DND-41 (cell line): ENCODE measurements at regions not wholly inside any gene's neighbourhood (a gene's known extent, or its start where the extent isn't known, plus 50 kb on each side); places are given as distances from the start of the nearest gene placed in this dataset.

Experiments used
- ATAC-seq: fragments of 200-7000 bp; cut with Tn5 transposase; 3 replicates; pipeline ENCODE4 v1.9.1; 2021; ENCODE audit warnings: low read depth; ENCODE audit not compliant: insufficient read depth
- DNase-seq: peaks from one replicate; pipeline ENCODE4 v3.0.0-alpha.2; 2020
- H2AFZ ChIP-seq: 2 replicates; pipeline ENCODE4 v1.6.0; 2012; ENCODE audit warnings: low read depth, low read length
- H3K27ac ChIP-seq: 2 replicates; pipeline ENCODE4 v1.5.1; 2012; ENCODE audit warnings: low read length, inconsistent platforms
- H3K27me3 ChIP-seq: fragments of 200-600 bp; sonication (generic); 2 replicates; pipeline ENCODE4 v1.6.0; 2012; ENCODE audit warnings: low read length, mild to moderate bottlenecking, inconsistent platforms; ENCODE audit not compliant: insufficient read depth, poor library complexity
- H3K36me3 ChIP-seq: 2 replicates; pipeline ENCODE4 v1.5.1; 2012; ENCODE audit warnings: low read length, inconsistent platforms; ENCODE audit not compliant: insufficient read depth
- H3K4me1 ChIP-seq: 2 replicates; pipeline ENCODE4 v1.5.1; 2012; ENCODE audit warnings: mild to moderate bottlenecking, low read length; ENCODE audit not compliant: insufficient read depth
- H3K4me2 ChIP-seq: 2 replicates; pipeline ENCODE4 v1.6.0; 2012; ENCODE audit warnings: mild to moderate bottlenecking, moderate library complexity, low read length, inconsistent platforms; ENCODE audit not compliant: insufficient read depth
- H3K4me3 ChIP-seq, 2 experiments: fragments of 200-600 bp in 1 of 2; shearing (Covaris generic) in 1 of 2; 2 replicates each; pipeline ENCODE4 v1.5.1; 2012 to 2016; ENCODE audit warnings: inconsistent platforms in 2 of 2, low read length in 2 of 2, mild to moderate bottlenecking in 2 of 2, low read depth in 1 of 2, moderate library complexity in 1 of 2
- H3K79me2 ChIP-seq: 2 replicates; pipeline ENCODE4 v1.6.0; 2012; ENCODE audit warnings: low read length, inconsistent platforms; ENCODE audit not compliant: insufficient read depth
- H3K9ac ChIP-seq: 2 replicates; pipeline ENCODE4 v1.6.0; 2012; ENCODE audit warnings: low read depth, mild to moderate bottlenecking, inconsistent platforms, low read length, moderate library complexity
- H3K9me3 ChIP-seq: 2 replicates; pipeline ENCODE4 v1.5.1; 2012; ENCODE audit warnings: low read length, moderate library complexity, mild to moderate bottlenecking, inconsistent platforms; ENCODE audit not compliant: insufficient read depth, severe bottlenecking
- H4K20me1 ChIP-seq: 2 replicates; pipeline ENCODE4 v1.6.0; 2012; ENCODE audit warnings: low read length; ENCODE audit not compliant: insufficient read depth
- EZH2 ChIP-seq: IDR thresholded peaks from 3 replicates; pipeline ENCODE4 v1.6.1; 2012; ENCODE audit warnings: borderline replicate concordance, low read depth, mild to moderate bottlenecking, moderate library complexity, low read length, inconsistent platforms; ENCODE audit not compliant: severe bottlenecking
- TF ChIP-seq, protein P1 (sequence below): IDR thresholded peaks from 2 replicates; pipeline ENCODE4 v1.5.1; 2012; ENCODE audit warnings: borderline replicate concordance, low read length, moderate library complexity, mild to moderate bottlenecking; ENCODE audit not compliant: poor library complexity, severe bottlenecking; ENCODE audit errors: extremely low read depth

DNA sequence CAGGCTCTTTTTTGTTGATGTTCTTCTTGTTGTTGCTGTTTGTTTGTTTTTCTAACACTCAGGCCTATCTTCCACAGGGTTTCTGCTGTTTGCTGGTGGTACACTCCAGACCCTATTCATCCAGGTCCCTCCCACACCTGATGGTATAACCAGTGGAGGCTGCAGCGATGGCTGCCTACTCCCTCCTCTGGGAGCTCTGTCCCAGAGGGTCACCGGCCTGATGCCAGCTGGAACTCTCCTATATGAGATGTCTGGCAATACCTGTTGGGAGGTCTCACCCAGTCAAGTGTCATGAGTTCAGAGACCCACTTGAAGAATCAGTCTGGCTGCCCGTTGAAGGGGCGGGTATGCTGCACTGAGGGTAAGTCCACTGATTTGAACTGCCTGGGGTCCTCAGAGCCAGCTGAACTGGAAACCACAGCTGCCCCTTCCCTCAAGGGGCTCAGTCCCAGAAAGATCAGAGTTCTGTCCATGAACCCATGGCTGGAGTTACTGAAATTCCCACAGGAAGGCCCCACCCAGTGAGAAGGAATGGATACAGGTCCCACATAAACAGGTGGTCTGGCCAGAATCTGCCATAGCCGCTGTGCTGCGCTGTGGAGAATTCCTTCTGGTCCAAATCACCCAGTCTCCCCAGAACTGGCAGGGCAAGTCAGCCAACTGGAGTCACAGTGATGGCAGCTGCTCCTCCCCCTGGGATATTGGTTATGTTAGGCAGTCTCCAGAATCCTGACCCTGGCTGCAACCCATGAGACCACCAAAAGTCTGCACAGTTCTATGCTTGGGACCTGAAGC, 664.4 kb downstream of the FRK start:
- no peak overlapping the region for H2AFZ ChIP-seq
- no peak overlapping the region for H3K4me2 ChIP-seq
- TF ChIP-seq, protein P1, sequence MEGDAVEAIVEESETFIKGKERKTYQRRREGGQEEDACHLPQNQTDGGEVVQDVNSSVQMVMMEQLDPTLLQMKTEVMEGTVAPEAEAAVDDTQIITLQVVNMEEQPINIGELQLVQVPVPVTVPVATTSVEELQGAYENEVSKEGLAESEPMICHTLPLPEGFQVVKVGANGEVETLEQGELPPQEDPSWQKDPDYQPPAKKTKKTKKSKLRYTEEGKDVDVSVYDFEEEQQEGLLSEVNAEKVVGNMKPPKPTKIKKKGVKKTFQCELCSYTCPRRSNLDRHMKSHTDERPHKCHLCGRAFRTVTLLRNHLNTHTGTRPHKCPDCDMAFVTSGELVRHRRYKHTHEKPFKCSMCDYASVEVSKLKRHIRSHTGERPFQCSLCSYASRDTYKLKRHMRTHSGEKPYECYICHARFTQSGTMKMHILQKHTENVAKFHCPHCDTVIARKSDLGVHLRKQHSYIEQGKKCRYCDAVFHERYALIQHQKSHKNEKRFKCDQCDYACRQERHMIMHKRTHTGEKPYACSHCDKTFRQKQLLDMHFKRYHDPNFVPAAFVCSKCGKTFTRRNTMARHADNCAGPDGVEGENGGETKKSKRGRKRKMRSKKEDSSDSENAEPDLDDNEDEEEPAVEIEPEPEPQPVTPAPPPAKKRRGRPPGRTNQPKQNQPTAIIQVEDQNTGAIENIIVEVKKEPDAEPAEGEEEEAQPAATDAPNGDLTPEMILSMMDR, result no peak
- no peak for TF ChIP-seq EZH2
- H3K27ac ChIP-seq, result no peak overlapping the region
- no peaks in the 10 kb centered on the region for H4K20me1 ChIP-seq
- H3K36me3 ChIP-seq, result no peaks in the 10 kb centered on the region
- H3K4me1 ChIP-seq, result no peaks in the 10 kb centered on the region
- no peak overlapping the region for H3K4me3 ChIP-seq
- ATAC-seq (no peak), DNase-seq (no peak)
- no peaks in the 10 kb centered on the region for H3K9me3 ChIP-seq
- H3K79me2 ChIP-seq, result no peaks in the 10 kb centered on the region
- H3K9ac ChIP-seq, result no peak overlapping the region
- H3K27me3 ChIP-seq, result no peaks in the 10 kb centered on the region

DNA sequence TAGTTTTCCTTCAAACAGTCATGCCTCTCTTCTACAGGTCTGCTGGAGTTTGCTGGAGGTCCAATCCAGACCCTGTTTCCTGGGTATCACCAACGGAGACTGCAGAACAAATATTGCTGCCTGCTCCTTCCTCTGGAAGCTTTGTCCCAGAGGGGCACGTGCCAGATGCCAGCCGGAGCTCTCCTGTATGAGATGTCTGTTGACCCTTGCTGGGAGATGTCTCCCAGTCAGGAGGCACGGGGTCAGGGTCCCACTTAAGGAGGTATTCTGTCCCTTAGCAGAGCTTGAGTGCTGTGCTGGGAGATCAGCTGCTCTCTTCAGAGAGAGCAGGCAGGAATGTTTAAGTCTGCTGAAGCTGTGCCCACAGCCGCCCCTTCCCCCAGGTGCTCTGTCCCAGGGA, 666.9 kb downstream of the FRK start:
- H3K9ac ChIP-seq, result no peak overlapping the region
- H3K27ac ChIP-seq, result no peak overlapping the region
- no peaks in the 10 kb centered on the region for H3K36me3 ChIP-seq
- no peak overlapping the region for H3K4me2 ChIP-seq
- H3K4me1 ChIP-seq, result no peaks in the 10 kb centered on the region
- ATAC-seq (no peak), DNase-seq (no peak)
- H3K27me3 ChIP-seq, result no peaks in the 10 kb centered on the region
- no peak overlapping the region for H3K4me3 ChIP-seq
- H2AFZ ChIP-seq, result no peak overlapping the region
- TF ChIP-seq, protein P1, result no peak
- no peak for TF ChIP-seq EZH2
- H3K9me3 ChIP-seq, result no peaks in the 10 kb centered on the region
- no peaks in the 10 kb centered on the region for H3K79me2 ChIP-seq
- H4K20me1 ChIP-seq, result no peaks in the 10 kb centered on the region

DNA sequence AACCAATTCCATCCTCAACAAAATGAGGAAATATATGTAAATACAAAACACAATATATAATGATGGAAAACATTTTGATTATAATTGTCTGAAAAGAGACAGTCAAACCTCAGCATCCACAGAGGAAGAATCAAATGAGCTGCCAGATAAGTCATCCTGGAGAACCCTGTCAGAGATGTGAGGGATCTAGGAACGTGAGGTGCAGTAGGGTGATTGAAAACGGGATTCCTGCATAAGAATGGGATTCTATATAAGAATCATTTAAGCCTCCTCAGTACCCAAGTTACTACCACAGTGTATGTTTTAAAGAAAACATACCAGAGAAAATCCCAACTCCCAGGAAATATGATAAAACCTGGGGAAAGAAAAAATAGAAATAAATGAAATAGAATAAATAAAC, 690.5 kb downstream of the FRK start:
- Histone ChIP-seq H3K4me1 (no peaks in the 10 kb centered on the region), H3K27ac (no peak overlapping the region), H2AFZ (no peak overlapping the region), H3K36me3 (no peaks in the 10 kb centered on the region), H3K9ac (no peak overlapping the region), H3K9me3 (no peaks in the 10 kb centered on the region), H3K4me2 (no peak overlapping the region), H3K79me2 (no peaks in the 10 kb centered on the region), H3K4me3 (no peak overlapping the region), H4K20me1 (no peaks in the 10 kb centered on the region), H3K27me3 (no peaks in the 10 kb centered on the region)
- TF ChIP-seq, protein P1, result no peak
- no peak for TF ChIP-seq EZH2
- ATAC-seq, result no peak
- no peak for DNase-seq
